Activated CD8-positive, alpha-beta T cell treated with anti-CD3 and anti-CD28 coated beads, Interleukin-2, amount 10 ng/mL, durations not matched to agents 7 days and 5 days (primary cell): ENCODE measurements at regions not wholly inside any gene's neighbourhood (a gene's known extent, or its start where the extent isn't known, plus 50 kb on each side); places are given as distances from the start of the nearest gene placed in this dataset.
"Not testable (repeated sequence)": the region's sequence is repeated elsewhere in the genome, so short reads cannot be mapped to it uniquely, and the experiment has no call there.

Source experiments
- ATAC-seq: fragments of 150-1000 bp; cut with Tn5 transposase; one replicate; pipeline ENCODE4 v1.10.0; 2021; ENCODE audit warnings: moderate library complexity
- CTCF ChIA-PET: fragments of 350-600 bp; sonication (Branson Sonifier 250); formaldehyde crosslinking; loops from one replicate; lab custom pipeline; 2021; ENCODE audit warnings: antibody characterized with exemption; lab: Charles Lee
- POLR2A ChIA-PET: fragments of 350-600 bp; sonication (Branson Sonifier 250); formaldehyde crosslinking; loops from one replicate; lab custom pipeline; 2021; ENCODE audit warnings: antibody characterized with exemption; lab: Charles Lee
- DNase-seq: peaks from one replicate; pipeline ENCODE4 v3.0.0-alpha.2; 2020
- H3K27ac Mint-ChIP-seq: one replicate; pipeline ENCODE4 v1.8.0; 2021; ENCODE audit warnings: mild to moderate bottlenecking, mixed read lengths
- H3K27me3 Mint-ChIP-seq: one replicate; pipeline ENCODE4 v1.8.0; 2021; ENCODE audit warnings: low read depth, mixed read lengths
- H3K36me3 Mint-ChIP-seq: one replicate; pipeline ENCODE4 v1.8.0; 2021; ENCODE audit warnings: low read depth, mixed read lengths
- H3K4me1 Mint-ChIP-seq: one replicate; pipeline ENCODE4 v1.8.0; 2021; ENCODE audit warnings: low read depth, mixed read lengths
- H3K4me3 Mint-ChIP-seq: one replicate; pipeline ENCODE4 v1.8.0; 2021; ENCODE audit warnings: mild to moderate bottlenecking, mixed read lengths
- H3K9me3 Mint-ChIP-seq: one replicate; pipeline ENCODE4 v1.8.0; 2022; ENCODE audit warnings: mixed read lengths; ENCODE audit not compliant: insufficient read depth

DNA sequence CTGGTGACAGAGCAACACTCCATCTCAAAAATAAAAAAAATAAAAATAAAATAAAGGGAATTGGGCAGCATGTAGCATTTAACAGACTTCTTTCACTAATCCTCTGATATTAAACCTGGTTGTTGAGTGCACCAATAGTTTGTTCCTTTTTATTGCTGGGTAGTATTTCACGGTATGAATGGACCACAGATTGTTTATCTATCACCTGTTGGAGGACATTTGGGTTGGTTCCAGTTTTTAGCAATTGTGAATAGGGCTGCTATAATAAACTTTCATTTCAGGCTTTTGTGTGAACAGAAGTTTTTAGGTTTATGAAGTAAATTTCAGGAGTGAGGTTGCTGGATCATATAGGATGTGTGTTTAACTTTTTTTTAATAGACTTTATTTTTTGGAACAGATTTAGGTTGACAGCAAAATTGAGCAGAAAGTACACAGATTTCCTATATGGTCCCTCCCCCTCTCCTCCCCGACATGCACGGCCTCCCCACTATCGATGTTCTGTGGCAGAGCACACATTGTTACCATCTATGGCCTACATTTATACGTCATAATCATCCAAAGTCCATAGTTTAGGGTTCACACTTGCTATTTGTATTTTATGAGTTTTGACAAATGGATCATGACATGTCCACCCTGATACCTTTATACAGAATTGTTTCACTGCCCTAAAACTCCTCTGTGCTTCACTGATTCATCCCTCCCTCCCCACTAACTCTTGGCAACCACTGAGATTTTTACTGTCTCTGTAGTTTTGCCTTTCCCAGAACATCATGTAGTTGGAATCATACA, 66.1 kb upstream of the TMPRSS2 start:
- ATAC-seq = no peak
- Mint-ChIP-seq H3K27ac (no peak overlapping the region), H3K9me3 (peaks cover 20% of the 10 kb centered on the region), H3K27me3 (peaks cover 16% of the 10 kb centered on the region), H3K36me3 (no peaks in the 10 kb centered on the region), H3K4me1 (peaks cover 3% of the 10 kb centered on the region), H3K4me3 (no peak overlapping the region)
- POLR2A ChIA-PET = no interaction called here
- CTCF ChIA-PET = interaction anchor here (1.0 kb wide), 1 partner anchor 15 kb away, joined by 3 read pairs; no protein-coding TSS in a partner anchor
- no peak for DNase-seq

DNA sequence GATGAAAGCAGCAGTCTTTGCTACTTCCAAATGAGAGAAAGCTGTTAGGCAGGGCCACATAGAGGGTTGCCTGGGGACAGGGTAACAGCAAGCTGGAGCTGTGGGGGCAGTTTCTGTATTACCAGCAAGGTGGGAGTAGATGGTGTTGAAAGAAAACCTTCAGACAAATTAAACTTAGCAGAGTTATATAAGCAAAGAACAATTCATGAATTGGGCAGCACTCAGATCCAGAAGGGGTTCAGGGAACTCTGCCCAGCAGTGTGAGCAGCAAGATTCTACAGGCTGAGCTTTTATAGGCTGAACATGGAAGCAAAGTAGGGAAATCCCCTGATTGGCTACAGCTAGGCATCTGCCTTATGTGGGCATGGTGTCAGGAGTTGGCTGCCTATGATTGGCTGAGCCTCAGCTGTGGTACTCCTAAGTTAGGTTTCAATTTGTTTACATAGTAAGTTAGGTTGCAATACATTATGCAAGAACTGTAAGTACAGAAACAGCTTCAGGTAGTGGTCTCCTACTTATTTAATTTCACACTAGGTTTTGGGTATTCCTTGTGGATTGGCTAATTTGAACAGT, 64.1 kb upstream of the TMPRSS2 start:
- Mint-ChIP-seq H3K27ac (no peak overlapping the region), H3K9me3 (peaks cover 10% of the 10 kb centered on the region), H3K27me3 (peaks cover 11% of the 10 kb centered on the region), H3K4me3 (no peak overlapping the region), H3K36me3 (no peaks in the 10 kb centered on the region), H3K4me1 (peaks cover 3% of the 10 kb centered on the region)
- ChIA-PET CTCF (no interaction called here), POLR2A (no interaction called here)
- DNase-seq (no peak), ATAC-seq (no peak)

DNA sequence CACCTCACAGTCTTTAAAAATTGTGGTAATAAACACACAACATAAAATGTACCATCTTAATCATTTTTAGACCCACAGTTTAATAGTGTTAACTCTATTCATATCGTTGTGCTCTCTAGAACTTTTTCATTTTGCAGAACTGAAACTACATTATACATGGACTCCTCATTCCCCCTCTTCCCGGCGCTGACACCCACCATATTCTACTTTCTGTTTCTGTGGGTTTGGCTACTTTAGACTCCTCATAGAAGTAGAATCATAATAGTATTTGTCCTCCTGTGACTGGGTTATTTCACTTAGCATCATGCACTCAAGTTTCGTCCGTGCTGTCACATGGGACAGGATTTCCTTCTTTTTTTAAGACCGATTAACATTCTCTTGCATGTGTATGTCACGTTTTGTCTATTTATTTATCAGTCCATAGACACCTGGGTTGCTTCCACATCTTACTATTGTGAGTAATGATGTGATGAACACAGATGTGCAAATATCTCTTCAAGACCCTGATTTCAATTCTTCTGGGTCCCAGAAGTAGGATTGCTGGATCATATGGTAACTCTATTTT, 62.9 kb upstream of the TMPRSS2 start:
- Mint-ChIP-seq H3K4me1 (no peaks in the 10 kb centered on the region), H3K36me3 (no peaks in the 10 kb centered on the region), H3K27me3 (peaks cover 9% of the 10 kb centered on the region), H3K27ac (no peak overlapping the region), H3K4me3 (no peak overlapping the region), H3K9me3 (no peaks in the 10 kb centered on the region)
- DNase-seq (no peak), ATAC-seq (no peak)
- ChIA-PET POLR2A (no interaction called here), CTCF (no interaction called here)

- POLR2A ChIA-PET = no interaction called here
- CTCF ChIA-PET = no interaction called here
- no peaks in the 10 kb centered on the region for H3K36me3 Mint-ChIP-seq
- H3K4me1 Mint-ChIP-seq = peaks cover 4% of the 10 kb centered on the region
- ATAC-seq (no peak), DNase-seq (no peak)
- H3K27ac Mint-ChIP-seq = no peak overlapping the region
- no peak overlapping the region for H3K4me3 Mint-ChIP-seq
- H3K27me3 Mint-ChIP-seq = peaks cover 9% of the 10 kb centered on the region
- H3K9me3 Mint-ChIP-seq = no peaks in the 10 kb centered on the region
Observed at GRCh38 chr21:41568606-41569385, 60.8 kb upstream of the TMPRSS2 start.

GRCh38 chr21:41567901-41568510, 60.0 kb upstream of the TMPRSS2 start:
- Mint-ChIP-seq H3K4me3 (no peak overlapping the region), H3K9me3 (no peaks in the 10 kb centered on the region), H3K27me3 (peaks cover 9% of the 10 kb centered on the region), H3K36me3 (no peaks in the 10 kb centered on the region), H3K27ac (no peak overlapping the region), H3K4me1 (peaks cover 4% of the 10 kb centered on the region)
- DNase-seq = no peak
- ChIA-PET CTCF (no interaction called here), POLR2A (no interaction called here)
- ATAC-seq = no peak

GRCh38 chr21:41567237-41567636, 59.3 kb upstream of the TMPRSS2 start:
- H3K4me3 Mint-ChIP-seq, POLR2A ChIA-PET, H3K27ac Mint-ChIP-seq, ATAC-seq, H3K27me3 Mint-ChIP-seq, H3K36me3 Mint-ChIP-seq, H3K9me3 Mint-ChIP-seq, DNase-seq, H3K4me1 Mint-ChIP-seq: not testable (repeated sequence)
- CTCF ChIA-PET = interaction anchor here (2.8 kb wide), 1 partner anchor 284 kb away, joined by 8 read pairs; no protein-coding TSS in a partner anchor

DNA sequence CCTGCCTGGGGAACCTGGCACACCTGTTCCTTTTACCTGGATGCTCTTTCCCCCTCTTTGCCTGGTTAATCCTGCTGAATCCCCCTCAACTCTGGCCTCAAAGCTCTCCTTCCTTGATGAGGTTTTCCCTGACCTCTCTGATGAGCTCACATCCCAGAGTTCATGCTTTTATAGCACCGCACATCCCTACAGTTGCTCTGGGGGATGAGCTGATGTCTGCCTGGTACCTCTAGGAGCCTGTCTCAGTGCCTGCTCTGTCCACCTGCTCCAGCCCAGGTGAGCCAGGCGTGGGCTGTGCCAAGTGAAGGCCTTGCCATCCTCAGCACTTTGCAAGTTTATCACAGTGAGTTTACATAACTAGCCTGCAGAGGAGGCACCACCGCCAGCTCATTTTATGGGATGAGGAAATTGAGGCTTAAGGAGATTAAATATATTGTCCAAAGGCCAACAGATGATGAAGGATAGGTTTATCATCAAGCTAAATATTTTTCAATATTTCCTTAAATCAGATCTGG, 58.6 kb upstream of the TMPRSS2 start:
- no peak for ATAC-seq
- Mint-ChIP-seq H3K36me3 (no peaks in the 10 kb centered on the region), H3K27me3 (peaks cover 7% of the 10 kb centered on the region), H3K4me3 (no peak overlapping the region), H3K9me3 (no peaks in the 10 kb centered on the region), H3K4me1 (peaks cover 4% of the 10 kb centered on the region), H3K27ac (no peak overlapping the region)
- no peak for DNase-seq
- POLR2A ChIA-PET = no interaction called here
- CTCF ChIA-PET = interaction anchor here (2.8 kb wide), 1 partner anchor 283 kb away, joined by 8 read pairs; no protein-coding TSS in a partner anchor

GRCh38 chr21:41565550-41565949, 57.6 kb upstream of the TMPRSS2 start:
- no peak for DNase-seq
- POLR2A ChIA-PET = no interaction called here
- no peak overlapping the region for H3K4me3 Mint-ChIP-seq
- no peak for ATAC-seq
- H3K9me3 Mint-ChIP-seq = no peaks in the 10 kb centered on the region
- H3K27ac Mint-ChIP-seq = no peak overlapping the region
- CTCF ChIA-PET = interaction anchor here (2.8 kb wide), 1 partner anchor 282 kb away, joined by 8 read pairs; no protein-coding TSS in a partner anchor
- H3K4me1 Mint-ChIP-seq = peaks cover 4% of the 10 kb centered on the region
- peaks cover 5% of the 10 kb centered on the region for H3K27me3 Mint-ChIP-seq
- H3K36me3 Mint-ChIP-seq = no peaks in the 10 kb centered on the region

- H3K9me3 Mint-ChIP-seq = no peaks in the 10 kb centered on the region
- CTCF ChIA-PET = interaction anchor here (2.8 kb wide), 1 partner anchor 282 kb away, joined by 8 read pairs; no protein-coding TSS in a partner anchor
Observed at GRCh38 chr21:41564871-41565274, 56.9 kb upstream of the TMPRSS2 start.

GRCh38 chr21:41562101-41563000, 54.4 kb upstream of the TMPRSS2 start:
- H3K36me3 Mint-ChIP-seq = no peaks in the 10 kb centered on the region
- CTCF ChIA-PET = no interaction called here

More at GRCh38 chr21:41564871-41565274, 56.9 kb upstream of the TMPRSS2 start:
- POLR2A ChIA-PET = no interaction called here
- H3K27me3 Mint-ChIP-seq = peaks cover 5% of the 10 kb centered on the region
- H3K4me3 Mint-ChIP-seq = no peak overlapping the region
- DNase-seq (peak; percentile 25), ATAC-seq (no peak)
- peaks cover 4% of the 10 kb centered on the region for H3K4me1 Mint-ChIP-seq
- peak overlapping the region; percentile 51 for H3K27ac Mint-ChIP-seq
- no peaks in the 10 kb centered on the region for H3K36me3 Mint-ChIP-seq

More at GRCh38 chr21:41562101-41563000, 54.4 kb upstream of the TMPRSS2 start:
- no peaks in the 10 kb centered on the region for H3K9me3 Mint-ChIP-seq
- DNase-seq (no peak), ATAC-seq (no peak)
- H3K27me3 Mint-ChIP-seq = peaks cover 10% of the 10 kb centered on the region
- no peak overlapping the region for H3K4me3 Mint-ChIP-seq
- H3K27ac Mint-ChIP-seq = no peak overlapping the region
- H3K4me1 Mint-ChIP-seq = peaks cover 4% of the 10 kb centered on the region
- POLR2A ChIA-PET = no interaction called here
